NOMO-1 (cell line): ENCODE measurements at regions not wholly inside any gene's neighbourhood (a gene's known extent, or its start where the extent isn't known, plus 50 kb on each side); places are given as distances from the start of the nearest gene placed in this dataset.
A peak's percentile ranks its signal among the peaks of the same experiment; 100 is the strongest.
"Not testable (repeated sequence)": the region's sequence is repeated elsewhere in the genome, so short reads cannot be mapped to it uniquely, and the experiment has no call there.

Experiments
- DNase-seq, 2 experiments: peaks; one replicate each; lab custom pipeline; 2025; ENCODE audit not compliant: unreplicated experiment in 2 of 2; lab: John Stamatoyannopoulos, UW

DNA sequence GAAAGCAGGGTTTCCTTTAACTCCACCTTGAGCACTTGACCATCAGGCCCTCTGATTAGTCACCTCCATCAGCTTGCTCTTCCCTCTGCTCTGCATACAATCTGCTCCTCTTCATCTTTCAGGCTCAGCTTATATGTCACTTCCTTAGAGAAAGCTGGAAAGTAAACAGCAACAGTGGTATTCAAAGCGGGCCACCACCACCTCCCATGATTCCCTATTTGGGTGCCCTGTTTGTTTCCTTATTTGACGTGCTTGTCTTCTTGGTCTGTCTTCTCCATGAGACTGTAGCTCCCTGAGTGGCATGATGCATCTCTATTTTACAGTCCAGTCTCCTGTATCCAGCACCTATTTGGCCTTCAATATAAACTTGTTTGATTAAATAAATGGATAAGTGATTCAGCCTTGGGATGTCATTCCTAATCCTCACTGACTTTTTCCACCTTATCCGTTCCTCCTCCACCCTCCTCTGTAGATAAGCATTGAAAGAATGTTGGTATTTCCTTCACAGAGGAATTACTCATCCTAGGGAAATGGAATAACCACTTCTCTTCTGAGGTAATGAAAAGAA, 102.8 kb upstream of the SGK1 start:
- DNase-seq: no peak

DNA sequence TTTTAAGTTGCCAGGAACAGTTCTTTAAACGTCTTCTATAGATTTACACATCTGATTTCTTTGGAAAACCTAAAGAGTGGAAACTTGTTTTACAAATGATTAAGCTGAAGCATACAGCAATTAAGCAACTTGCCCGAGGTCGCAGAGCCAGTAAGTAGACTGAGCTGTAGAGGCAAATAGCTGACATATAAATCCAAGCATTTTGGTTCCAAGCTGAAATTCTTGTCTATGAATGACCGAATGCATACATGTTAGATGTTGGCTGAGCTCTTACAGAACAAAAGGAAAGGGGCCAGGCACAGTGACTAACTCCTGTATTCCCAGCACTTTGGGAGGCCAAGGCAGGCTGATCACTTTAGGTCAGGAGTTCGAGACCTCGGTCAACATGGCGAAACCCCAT, 101.8 kb upstream of the SGK1 start:
- DNase-seq: no peak

DNA sequence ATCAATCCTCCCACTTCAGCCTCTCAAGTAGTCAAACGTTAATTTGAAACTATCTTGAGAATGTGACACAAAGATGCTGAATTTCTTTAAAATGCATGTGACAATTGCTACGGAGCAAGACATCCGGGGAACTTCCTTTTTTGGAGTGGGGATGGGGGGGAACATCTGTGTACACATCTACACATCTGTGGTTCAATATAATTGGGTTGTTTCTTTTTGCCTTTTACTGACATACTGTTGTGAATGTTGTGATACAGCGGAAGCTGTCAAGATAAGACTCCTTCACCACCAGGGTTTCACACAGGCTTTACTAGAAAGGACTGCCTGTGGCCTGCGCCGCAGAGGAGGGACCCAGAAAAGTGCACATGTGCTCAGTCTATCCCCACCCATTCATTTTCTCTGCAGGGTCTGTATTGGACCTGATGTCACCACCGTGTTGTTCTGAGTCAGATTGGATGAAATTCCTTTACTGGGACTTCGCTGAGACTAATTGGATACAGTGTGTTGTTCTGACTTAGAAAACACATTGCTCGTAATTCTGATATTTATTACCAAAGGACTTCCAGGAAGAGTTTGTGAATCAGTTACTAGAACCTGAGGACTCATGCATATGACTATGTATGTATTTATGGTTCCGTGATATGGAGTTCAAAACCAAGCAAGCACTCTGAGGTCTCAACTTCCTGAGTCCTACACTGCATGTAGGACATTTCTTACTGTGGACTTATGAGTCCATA, 98.7 kb upstream of the SGK1 start:
- no peak for DNase-seq

DNA sequence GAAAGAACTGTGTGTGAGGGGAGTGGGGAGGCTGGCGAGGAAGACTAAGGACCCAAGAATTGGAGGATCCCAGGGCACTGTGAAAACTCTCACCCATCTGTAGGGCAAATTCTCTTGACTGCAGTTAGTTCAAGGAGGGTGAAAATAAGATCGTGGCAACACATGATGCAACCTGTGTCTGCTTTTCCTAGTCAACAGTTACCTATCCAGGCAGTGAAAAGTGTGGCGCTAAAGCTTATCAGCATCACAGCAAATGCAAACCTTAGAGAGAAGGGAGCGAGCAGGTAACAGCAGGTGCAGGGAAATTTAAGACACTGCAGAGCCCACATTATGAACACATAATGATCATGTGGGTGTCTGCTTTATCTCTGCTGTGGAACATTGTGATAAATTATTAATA, 97.7 kb upstream of the SGK1 start:
- no peak for DNase-seq

DNA sequence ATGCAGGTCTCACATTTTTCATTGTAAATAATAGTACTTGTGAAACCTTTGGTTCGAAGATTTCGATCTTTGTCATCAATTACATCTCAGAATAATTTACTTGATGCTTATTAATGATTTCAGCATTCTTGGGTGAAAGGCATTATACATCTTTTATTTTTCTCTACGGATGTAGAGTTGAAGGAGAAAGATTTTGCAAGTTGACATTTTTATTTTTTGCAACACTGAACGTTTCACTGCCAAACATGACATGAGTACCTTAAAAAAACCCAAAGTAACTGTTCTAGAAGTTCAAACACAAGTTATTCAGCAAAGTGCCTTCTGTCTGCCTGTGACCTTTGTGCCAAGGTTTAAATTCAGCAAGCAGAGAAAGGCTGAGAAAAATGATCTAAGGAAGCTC, 97.3 kb upstream of the SGK1 start:
- DNase-seq: no peak

DNA sequence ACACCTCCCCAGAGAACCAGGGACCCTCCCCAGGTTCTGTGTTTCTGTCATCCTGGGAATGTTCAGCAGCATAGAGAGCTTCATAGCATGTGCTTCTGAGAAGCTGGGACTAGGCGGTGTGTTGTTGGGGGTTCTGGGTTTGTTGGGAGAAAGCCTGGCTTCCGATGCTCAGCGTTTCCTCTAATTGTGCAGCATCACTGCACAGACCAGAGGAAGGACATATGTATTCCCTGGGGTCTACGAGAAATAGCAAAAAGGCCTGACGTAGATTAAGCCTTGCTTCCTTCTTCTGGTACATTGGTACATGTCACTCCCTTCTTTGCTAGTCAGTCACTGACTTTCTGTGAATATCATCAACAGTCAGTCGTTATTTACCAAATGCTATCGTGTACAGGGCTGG, 96.9 kb upstream of the SGK1 start:
- no peak for DNase-seq

DNA sequence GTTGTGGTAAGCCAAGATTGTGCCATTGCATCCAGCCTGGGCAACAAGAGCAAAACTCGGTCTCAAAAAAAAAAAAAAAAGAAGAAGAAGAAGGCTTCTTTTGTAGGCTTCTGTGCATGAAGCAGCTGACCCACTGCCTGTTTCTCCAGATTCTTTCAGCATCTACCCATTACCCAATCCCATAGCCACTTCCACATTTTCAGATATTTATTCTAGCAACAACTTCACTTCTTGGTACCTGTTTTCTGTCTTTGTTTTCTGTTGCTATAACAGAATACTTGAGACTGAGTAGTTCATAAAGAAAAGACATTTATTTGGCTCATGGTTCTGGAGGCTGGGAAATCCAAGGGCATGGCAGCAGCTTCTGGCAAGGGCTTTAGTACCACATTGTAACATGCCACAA, 95.3 kb upstream of the SGK1 start:
- DNase-seq: peak; percentile 69 to 89

DNA sequence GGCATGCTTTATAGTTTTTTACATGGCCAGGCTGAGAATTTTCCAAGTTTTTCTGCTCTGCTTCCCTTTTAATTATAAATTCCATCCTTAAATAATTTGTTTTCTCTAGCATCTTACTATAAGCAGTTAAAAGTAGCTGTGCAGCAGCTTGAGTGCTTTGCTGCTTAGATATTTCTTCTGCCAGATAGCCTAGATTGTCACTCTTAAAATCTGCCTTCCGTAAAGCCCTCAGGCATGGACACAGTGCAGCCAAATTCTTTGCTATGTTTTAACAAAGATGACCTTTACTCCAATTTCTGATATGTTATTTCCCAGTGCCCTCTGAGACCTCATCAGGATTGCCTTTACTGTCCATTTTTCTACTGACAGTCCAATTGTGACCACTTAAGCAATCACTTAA, 92.6 kb upstream of the SGK1 start:
- DNase-seq: no peak

DNA sequence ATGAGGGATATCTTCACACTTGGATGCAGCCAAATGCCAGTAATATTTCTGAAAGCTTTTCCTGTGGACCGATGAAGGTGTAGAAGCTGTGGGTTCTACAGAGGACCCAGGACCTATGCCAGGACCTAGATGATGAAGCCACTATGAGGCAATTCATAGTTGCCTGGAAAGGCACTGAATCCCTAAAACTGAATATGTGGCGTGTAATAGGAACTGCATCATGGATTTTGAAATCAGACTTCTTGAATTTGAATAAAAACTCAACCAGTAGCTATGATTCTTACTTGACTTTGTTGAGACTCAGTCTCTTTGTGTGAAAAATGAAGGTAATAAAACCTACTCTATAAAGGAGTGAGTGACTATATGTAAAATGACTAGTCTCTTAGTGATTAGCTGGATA, 89.9 kb upstream of the SGK1 start:
- DNase-seq: no peak

DNA sequence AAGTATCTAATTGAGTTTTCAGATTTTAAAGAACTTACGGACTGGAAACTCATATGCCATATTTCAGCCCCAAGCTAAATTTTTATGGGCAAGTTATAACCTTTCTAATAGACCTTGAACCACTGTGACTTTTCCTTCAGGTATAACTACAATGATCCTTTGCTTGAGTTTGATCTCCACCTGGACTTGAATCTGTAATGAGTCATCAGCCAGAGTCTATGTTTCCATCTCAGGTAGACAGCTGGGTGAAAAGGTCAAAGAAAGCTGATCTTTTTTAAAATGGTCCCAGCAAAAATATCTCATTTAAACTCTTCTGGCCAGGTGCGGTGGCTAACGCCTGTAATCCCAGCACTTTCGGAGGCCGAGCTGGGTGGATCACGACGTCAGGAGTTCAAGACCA, 88.4 kb upstream of the SGK1 start:
- no peak for DNase-seq

DNA sequence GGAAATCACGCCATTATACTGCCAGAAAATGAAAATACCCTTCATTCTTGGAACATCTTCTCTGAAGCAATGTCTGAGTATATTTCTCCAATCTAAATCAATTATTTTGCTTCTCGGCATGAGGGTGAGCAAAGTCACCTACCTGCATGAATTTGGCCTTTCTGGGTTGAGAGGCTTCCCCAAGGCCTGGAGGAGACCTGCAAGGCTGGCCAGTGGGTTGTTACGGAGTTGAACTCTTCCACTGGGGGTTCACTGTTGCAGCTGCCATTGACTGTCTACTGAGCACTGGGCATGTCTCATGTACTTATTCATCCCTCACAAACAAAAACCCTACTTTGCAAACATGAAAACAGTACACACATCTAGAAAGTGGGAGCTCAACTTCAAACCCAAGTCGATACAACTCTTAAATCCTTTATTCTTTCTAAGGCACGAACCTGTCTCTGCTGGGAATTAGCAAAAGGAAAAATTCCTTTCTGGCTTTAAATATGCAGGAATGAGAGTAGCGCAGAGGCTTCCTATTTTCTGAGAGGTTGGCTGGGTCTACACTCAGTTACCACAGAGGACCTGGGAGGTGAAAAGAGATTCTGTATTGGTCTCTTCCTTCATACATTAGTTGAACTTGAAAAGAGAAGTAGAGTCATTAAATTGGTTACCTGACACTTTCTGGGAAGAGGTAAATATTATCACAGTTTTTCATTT, 87.6 kb upstream of the SGK1 start:
- DNase-seq: no peak

DNA sequence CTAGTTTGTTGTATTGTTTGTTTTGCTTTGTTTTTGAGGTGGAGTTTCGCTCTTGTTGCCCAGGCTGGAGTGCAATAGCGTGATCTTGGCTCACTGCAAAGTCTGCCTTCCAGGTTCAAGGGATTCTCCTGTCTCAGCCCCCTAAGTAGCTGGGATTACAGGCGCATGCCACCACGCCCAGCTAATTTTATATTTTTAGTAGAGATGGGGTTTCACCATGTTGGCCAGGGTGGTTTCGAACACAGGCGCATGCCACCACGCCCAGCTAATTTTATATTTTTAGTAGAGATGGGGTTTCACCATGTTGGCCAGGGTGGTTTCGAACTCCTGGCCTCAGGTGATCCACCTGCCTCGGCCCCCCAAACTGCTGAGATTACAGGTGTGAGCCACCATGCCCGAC, 85.4 kb upstream of the SGK1 start:
- not testable (repeated sequence) for DNase-seq

DNA sequence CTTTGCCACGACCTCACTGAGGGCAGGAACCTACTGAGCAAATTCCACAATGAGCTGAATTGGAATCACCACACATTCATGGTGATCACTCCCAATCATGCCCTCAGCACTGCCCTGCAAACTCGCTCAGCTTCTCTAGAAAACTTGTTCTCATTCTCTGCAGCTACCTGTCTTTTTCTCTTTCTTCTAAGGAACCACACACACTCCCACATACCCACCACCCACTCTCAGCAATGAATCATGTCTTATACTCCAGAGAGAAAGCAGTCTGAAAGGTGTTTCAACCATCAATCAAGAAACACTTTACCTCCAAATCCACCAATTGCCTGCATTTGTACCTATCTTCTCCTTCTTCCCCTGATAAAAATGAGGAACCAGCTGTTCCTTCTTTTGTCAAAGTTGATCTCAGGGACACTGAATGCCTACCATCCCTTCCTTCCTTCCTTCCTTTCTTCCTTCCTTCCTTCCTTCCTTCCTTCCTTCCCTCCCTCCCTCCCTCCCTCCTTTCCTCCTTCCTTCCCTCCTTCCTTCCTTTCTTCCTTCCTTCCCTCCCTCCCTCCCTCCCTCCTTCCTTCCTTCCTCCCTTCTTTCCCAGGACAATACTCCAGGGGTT, 84.6 kb upstream of the SGK1 start:
- no peak for DNase-seq

DNA sequence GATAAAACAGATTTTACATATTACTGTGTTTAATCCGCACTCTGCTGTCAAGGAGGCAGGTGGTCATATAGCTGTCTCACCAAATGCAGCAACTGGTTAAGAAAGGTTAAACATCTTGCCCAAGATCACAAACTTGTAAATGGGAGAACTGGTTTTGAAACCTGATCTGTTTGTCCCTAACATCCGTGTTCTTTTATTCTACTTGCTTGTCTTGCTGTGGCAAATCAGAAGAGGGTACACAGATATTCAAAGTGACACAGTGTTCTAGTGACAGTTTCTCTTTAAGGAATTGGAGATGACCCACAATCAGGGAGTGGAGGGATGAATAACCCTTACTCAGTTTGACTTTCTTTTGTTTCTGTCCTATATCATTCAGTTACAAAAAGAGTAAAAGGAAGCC, 83.0 kb upstream of the SGK1 start:
- no peak for DNase-seq

DNA sequence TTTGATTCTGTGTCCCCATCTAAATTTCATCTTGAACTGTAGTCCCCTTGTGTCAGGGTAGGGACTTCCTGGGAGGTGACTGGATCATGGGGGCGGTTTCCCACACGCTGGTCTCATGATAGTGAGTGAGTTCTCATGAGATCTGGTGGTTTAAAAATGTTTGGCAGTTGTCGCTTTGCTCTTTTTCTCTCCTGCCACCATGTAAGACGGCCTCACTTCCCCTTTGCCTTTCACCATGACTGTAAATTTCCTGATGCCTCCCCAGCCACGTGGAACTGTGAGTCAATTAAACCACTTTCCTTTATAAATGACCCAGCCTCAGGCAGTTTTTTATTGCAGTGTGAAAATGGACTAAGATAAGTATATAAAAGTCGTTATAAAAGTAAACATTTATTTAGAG, 80.5 kb upstream of the SGK1 start:
- peak; percentile 46 to 73 for DNase-seq

DNA sequence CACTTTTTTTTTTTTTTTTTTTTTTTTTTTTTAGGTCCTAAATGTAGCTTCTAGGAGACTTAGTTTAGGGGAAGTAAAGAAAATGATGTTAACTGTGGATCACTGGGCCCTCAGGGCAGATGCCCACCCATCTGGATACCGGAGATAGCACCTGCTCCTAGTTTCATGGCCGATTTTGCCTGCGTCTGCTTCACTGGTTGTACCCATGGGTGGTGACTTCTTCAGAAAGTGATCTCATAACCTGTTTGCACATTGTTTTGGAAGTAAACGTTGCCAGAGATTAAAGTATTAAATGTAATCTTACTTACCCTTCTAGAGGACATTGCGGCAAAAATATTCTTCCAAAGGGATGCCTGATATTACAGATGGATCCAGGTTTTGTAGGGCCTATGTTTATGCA, 79.8 kb upstream of the SGK1 start:
- DNase-seq: no peak

DNA sequence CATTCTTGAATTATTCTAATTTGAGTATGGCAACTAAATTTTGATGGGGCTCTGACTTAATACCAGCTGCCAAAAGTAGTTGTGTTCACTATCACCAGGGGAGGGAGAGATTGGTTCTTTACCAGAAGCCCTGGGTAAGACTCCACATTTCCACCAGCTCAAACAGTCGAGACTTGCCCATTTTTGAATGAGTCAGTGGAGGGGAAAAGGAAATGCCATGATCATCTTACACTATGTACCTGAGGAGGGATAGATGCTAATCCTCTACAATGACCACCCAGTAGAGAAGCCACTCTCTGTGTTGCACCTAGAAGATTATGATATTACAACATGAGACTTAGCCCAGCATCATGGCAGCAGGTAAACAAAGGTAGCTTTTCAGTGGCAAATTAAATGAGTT, 77.0 kb upstream of the SGK1 start:
- DNase-seq: no peak

DNA sequence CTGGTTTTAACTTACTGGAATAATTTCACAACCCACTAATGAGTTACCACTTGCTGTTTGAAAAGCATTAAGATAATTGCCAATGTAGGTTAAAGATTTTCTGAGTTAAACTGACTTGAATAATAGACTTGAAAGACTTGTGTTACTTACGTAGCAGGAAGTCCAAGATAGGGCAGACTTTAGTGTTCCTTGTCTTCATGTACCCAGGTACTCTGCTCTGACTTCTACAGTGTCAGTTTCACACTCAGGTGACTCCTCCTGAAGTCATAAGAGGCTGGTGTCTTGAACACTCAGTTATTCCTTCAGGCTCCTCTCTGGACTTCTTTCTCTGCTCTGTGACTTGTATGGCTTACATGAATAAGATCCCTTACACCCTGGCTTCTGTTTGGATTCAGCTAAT, 76.3 kb upstream of the SGK1 start:
- DNase-seq: no peak

DNA sequence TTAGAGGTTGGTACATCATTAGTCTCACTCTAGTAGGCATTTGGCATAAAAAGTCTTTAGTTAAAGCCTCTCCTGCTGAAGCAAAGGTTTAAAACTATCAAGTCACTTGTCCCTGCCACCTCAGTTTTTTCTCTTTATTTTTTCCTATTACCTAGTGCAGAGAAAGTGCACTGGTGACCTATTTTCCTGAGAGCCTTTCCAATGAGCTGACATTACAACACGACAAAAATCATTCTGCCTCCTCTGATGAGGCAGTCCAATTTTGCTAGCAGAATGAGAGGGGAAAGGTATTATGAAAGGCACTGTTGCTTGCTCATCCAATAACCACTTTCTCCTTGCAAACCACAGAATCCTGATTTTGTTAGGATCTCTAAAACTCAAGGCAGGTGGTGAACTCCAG, 73.3 kb upstream of the SGK1 start:
- DNase-seq: no peak

DNA sequence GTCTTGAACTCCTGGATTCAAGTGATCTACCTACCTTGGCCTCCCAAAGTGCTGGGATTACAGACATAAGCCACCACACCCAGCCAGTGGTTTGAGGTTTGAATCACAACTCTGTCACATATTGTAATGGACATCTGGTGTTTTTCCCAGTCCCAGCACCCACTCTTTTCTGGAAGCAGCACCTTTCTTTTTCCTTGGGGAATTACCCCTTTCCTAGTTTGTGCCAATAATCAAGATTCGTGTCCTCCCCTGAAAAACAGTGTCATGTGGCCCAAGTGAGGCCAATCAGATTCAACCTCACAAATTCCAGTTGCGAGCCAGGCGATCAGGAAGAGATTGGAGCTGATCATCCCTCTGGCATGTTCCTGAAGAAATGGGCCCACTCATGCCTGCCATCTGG, 71.7 kb upstream of the SGK1 start:
- no peak for DNase-seq

DNA sequence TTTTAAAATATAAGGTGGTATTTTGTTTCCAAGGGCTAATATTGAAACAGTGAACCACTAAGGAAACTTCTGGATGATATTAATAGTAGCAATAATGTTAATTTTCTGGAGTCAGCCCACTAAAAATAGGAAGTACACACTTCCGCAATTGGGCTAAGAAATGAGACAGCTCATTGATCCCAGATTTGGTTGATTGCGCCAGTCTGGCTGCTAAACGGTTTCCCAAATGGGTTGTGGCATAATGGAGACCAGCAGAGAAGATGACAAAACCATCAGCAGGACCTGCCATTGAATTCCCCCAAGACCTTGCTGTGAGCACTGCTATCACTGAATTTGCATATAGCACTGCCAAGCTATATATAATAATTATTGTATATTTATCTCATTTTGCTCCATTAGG, 71.2 kb upstream of the SGK1 start:
- peak; percentile 57 to 74 for DNase-seq

DNA sequence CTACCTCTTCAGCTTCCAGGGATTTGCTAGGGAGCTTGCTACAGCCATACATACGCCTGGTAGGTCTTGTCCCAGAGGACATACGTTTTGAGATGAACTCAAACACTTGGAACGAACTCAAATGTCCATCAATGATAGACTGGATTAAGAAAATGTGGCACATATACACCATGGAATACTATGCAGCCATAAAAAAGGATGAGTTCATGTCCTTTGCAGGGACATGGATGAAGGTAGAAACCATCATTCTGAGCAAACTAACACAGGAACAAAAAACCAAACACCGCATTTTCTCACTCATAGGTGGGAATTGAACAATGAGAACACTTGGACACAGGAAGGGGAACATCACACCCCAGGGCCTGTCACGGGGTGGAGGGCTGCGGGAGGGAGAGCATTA, 68.6 kb upstream of the SGK1 start:
- DNase-seq: not testable (repeated sequence)
